SK-N-MC (cell line): ENCODE measurements at regions not wholly inside any gene's neighbourhood (a gene's known extent, or its start where the extent isn't known, plus 50 kb on each side); places are given as distances from the start of the nearest gene placed in this dataset.
"Not testable (repeated sequence)": the region's sequence is repeated elsewhere in the genome, so short reads cannot be mapped to it uniquely, and the experiment has no call there.

ENCODE experiments used
- DNase-seq: peaks from one replicate; pipeline ENCODE4 v3.0.0-alpha.2; 2011; ENCODE audit warnings: low read depth, low spot score
- H3K27ac ChIP-seq: fragments of 200-600 bp; sonication (generic); 2 replicates; pipeline ENCODE4 v1.5.1; 2016; ENCODE audit warnings: mixed run types
- H3K36me3 ChIP-seq: fragments of 200-600 bp; sonication (generic); 2 replicates; pipeline ENCODE4 v1.6.1; 2017; ENCODE audit warnings: antibody characterized with exemption, low read length, mixed read lengths; ENCODE audit not compliant: insufficient read depth
- H3K4me3 ChIP-seq: fragments of 200-600 bp; sonication (generic); 2 replicates; pipeline ENCODE4 v1.5.1; 2016
- H3K9ac ChIP-seq: fragments of 200-600 bp; sonication (generic); 2 replicates; pipeline ENCODE4 v1.8.0; 2017; ENCODE audit warnings: mixed run types, mixed read lengths; ENCODE audit not compliant: insufficient read length
- H3K9me3 ChIP-seq: fragments of 200-600 bp; sonication (generic); 2 replicates; pipeline ENCODE4 v1.6.1; 2017; ENCODE audit warnings: low read depth, mild to moderate bottlenecking, antibody characterized with exemption, low read length, moderate library complexity, mixed read lengths
- EZH2 ChIP-seq: fragments of 200-600 bp; sonication (generic); IDR thresholded peaks from one replicate; pipeline ENCODE4 v1.6.1; 2017; ENCODE audit warnings: antibody characterized with exemption
- FOXP2 ChIP-seq: optimal IDR thresholded peaks from 2 replicates; pipeline ENCODE3; 2011; ENCODE audit warnings: mild to moderate bottlenecking, moderate library complexity; ENCODE audit not compliant: insufficient read depth; ENCODE audit errors: extremely low read length, control extremely low read depth
- POLR2AphosphoS5 ChIP-seq: IDR thresholded peaks from 2 replicates; pipeline ENCODE4 v1.6.1; 2012; ENCODE audit warnings: mild to moderate bottlenecking, low read depth, low read length, borderline replicate concordance

GRCh38 chr2:230614040-230614439, 98.6 kb upstream of the CAB39 start:
- Histone ChIP-seq H3K27ac (no peak overlapping the region), H3K9me3 (no peaks in the 10 kb centered on the region), H3K36me3 (no peaks in the 10 kb centered on the region), H3K9ac (no peak overlapping the region), H3K4me3 (no peak overlapping the region)
- no peak for DNase-seq
- TF ChIP-seq POLR2AphosphoS5 (no peak), EZH2 (no peak), FOXP2 (no peak)

- H3K9ac ChIP-seq, result no peak overlapping the region
- no peaks in the 10 kb centered on the region for H3K36me3 ChIP-seq
- H3K9me3 ChIP-seq, result no peaks in the 10 kb centered on the region
- DNase-seq, result no peak
- TF ChIP-seq FOXP2, result no peak
- TF ChIP-seq POLR2AphosphoS5, result no peak
- TF ChIP-seq EZH2, result no peak
- H3K4me3 ChIP-seq, result no peak overlapping the region
- H3K27ac ChIP-seq, result no peak overlapping the region
Observed at GRCh38 chr2:230614913-230615332, 97.7 kb upstream of the CAB39 start.

- not testable (repeated sequence) for DNase-seq, H3K9me3 ChIP-seq, H3K27ac ChIP-seq, H3K36me3 ChIP-seq, H3K4me3 ChIP-seq, H3K9ac ChIP-seq
Observed at GRCh38 chr2:230617256-230617706, 95.4 kb upstream of the CAB39 start.

GRCh38 chr2:230619491-230619890, 93.2 kb upstream of the CAB39 start:
- Histone ChIP-seq H3K36me3 (no peaks in the 10 kb centered on the region), H3K9ac (no peak overlapping the region), H3K27ac (no peak overlapping the region), H3K9me3 (no peaks in the 10 kb centered on the region), H3K4me3 (no peak overlapping the region)
- no peak for DNase-seq
- TF ChIP-seq EZH2, result no peak
- TF ChIP-seq POLR2AphosphoS5, result no peak
- TF ChIP-seq FOXP2, result no peak

- not testable (repeated sequence) for H3K9ac ChIP-seq, DNase-seq, H3K4me3 ChIP-seq, H3K36me3 ChIP-seq, H3K27ac ChIP-seq, H3K9me3 ChIP-seq
Observed at GRCh38 chr2:230625220-230625619, 87.4 kb upstream of the CAB39 start.

- not testable (repeated sequence) for H3K4me3 ChIP-seq, H3K9ac ChIP-seq, H3K36me3 ChIP-seq, H3K27ac ChIP-seq, DNase-seq, H3K9me3 ChIP-seq
Observed at GRCh38 chr2:230627091-230627490, 85.6 kb upstream of the CAB39 start.

- H3K27ac ChIP-seq, result no peak overlapping the region
- no peak for DNase-seq
- H3K36me3 ChIP-seq, result no peaks in the 10 kb centered on the region
- TF ChIP-seq EZH2, result no peak
- TF ChIP-seq FOXP2, result no peak
- TF ChIP-seq POLR2AphosphoS5, result no peak
- no peak overlapping the region for H3K4me3 ChIP-seq
- H3K9ac ChIP-seq, result no peak overlapping the region
- H3K9me3 ChIP-seq, result no peaks in the 10 kb centered on the region
Observed at GRCh38 chr2:230627806-230628724, 84.6 kb upstream of the CAB39 start.

GRCh38 chr2:230631470-230631869, 81.2 kb upstream of the CAB39 start:
- no peaks in the 10 kb centered on the region for H3K36me3 ChIP-seq
- no peaks in the 10 kb centered on the region for H3K9me3 ChIP-seq
- no peak overlapping the region for H3K9ac ChIP-seq
- DNase-seq, result no peak
- TF ChIP-seq FOXP2 (no peak), EZH2 (no peak)
- H3K4me3 ChIP-seq, result no peak overlapping the region
- H3K27ac ChIP-seq, result no peak overlapping the region

GRCh38 chr2:230634146-230634545, 78.5 kb upstream of the CAB39 start:
- H3K9ac ChIP-seq, result no peak overlapping the region
- no peak overlapping the region for H3K4me3 ChIP-seq
- DNase-seq, result no peak
- TF ChIP-seq POLR2AphosphoS5 (no peak), EZH2 (no peak), FOXP2 (no peak)
- H3K36me3 ChIP-seq, result no peaks in the 10 kb centered on the region
- H3K9me3 ChIP-seq, result no peaks in the 10 kb centered on the region
- peak overlapping the region; percentile 57; the same call in 1 of the 2 replicates for H3K27ac ChIP-seq

- not testable (repeated sequence) for H3K36me3 ChIP-seq, H3K9ac ChIP-seq, H3K4me3 ChIP-seq, DNase-seq, H3K27ac ChIP-seq, H3K9me3 ChIP-seq
Observed at GRCh38 chr2:230634721-230635313, 77.8 kb upstream of the CAB39 start.
